ENCODE measurements at regions not wholly inside any gene's neighbourhood (a gene's known extent, or its start where the extent isn't known, plus 50 kb on each side); places are given as distances from the start of the nearest gene placed in this dataset.

GRCh38 chr1:115142616-115143015 lies 53.3 kb upstream of the TSPAN2 start:
- H3K79me1 ChIP-seq (ENCODE audit: low read depth, low read length), result no peaks in the 10 kb centered on the region
- H3K4me2 ChIP-seq (ENCODE audit: insufficient read depth, low read length, poor library complexity, severe bottlenecking), result no peak overlapping the region
- no peak overlapping the region for H2BK5ac ChIP-seq (ENCODE audit: low read length)
- no peaks in the 10 kb centered on the region for H3K9me3 ChIP-seq (replicated peaks in 1 of 2; ENCODE audit: control insufficient read depth in 2 of 2, insufficient read depth in 1 of 2, low read depth in 1 of 2, low read length in 2 of 2)
- no CpG with 5 or more reads among the region's 3 CpGs for WGBS, 2 donors (ENCODE audit: extremely low coverage in 2 of 2, insufficient read length in 2 of 2, insufficient replicate concordance in 1 of 2)
- no peaks in the 10 kb centered on the region for H3K36me3 ChIP-seq (replicated peaks in 1 of 2; ENCODE audit: control insufficient read depth in 2 of 2, insufficient read depth in 2 of 2, low read length in 2 of 2)
- H4K8ac ChIP-seq (ENCODE audit: low read depth, low read length), result no peak overlapping the region
- H2BK12ac ChIP-seq (ENCODE audit: low read length), result no peak overlapping the region
- no peak overlapping the region for H3K23ac ChIP-seq (ENCODE audit: low read depth, low read length, poor library complexity)
- DNase-seq (ENCODE audit: low spot score), result no peak
- H2AFZ ChIP-seq (ENCODE audit: low read length), result no peak overlapping the region
- H3K18ac ChIP-seq (ENCODE audit: low read length), result no peak overlapping the region
- H3K4me1 ChIP-seq (ENCODE audit: control insufficient read depth in 2 of 2, insufficient read depth in 1 of 2, low read depth in 1 of 2, low read length in 2 of 2), result peaks cover 0 to 1% of the 10 kb centered on the region in 2 donors
- H3K4ac ChIP-seq (ENCODE audit: low read length), result no peak overlapping the region
- no peak overlapping the region for H2BK120ac ChIP-seq (ENCODE audit: low read depth, low read length)
- no peak overlapping the region for H3K27ac ChIP-seq (replicated peaks; ENCODE audit: low read length)
- H3K27me3 ChIP-seq (ENCODE audit: control insufficient read depth in 3 of 3, insufficient read depth in 3 of 3, low read depth in 1 of 3, low read length in 3 of 3), result no peaks in the 10 kb centered on the region
- H4K91ac ChIP-seq (ENCODE audit: low read depth, low read length, poor library complexity), result no peak overlapping the region
- no peak overlapping the region for H3K4me3 ChIP-seq (ENCODE audit: low read length in 2 of 2)
- H2BK15ac ChIP-seq (ENCODE audit: low read length), result no peak overlapping the region
- H2AK5ac ChIP-seq (ENCODE audit: low read depth, low read length), result no peak overlapping the region
- H3K14ac ChIP-seq (ENCODE audit: low read length), result no peak overlapping the region
- H3K9ac ChIP-seq (ENCODE audit: low read depth, low read length, poor library complexity), result no peak overlapping the region

GRCh38 chr1:115141145-115141454 lies 51.8 kb upstream of the TSPAN2 start:
- no peak for DNase-seq (ENCODE audit: low spot score)
- Histone ChIP-seq H2AFZ (ENCODE audit: low read length) (no peak overlapping the region), H3K27ac (replicated peaks; ENCODE audit: low read length) (no peak overlapping the region), H4K91ac (ENCODE audit: low read depth, low read length, poor library complexity) (no peak overlapping the region), H2BK15ac (ENCODE audit: low read length) (no peak overlapping the region), H3K18ac (ENCODE audit: low read length) (no peak overlapping the region), H2BK120ac (ENCODE audit: low read depth, low read length) (no peak overlapping the region), H3K27me3 (ENCODE audit: control insufficient read depth in 3 of 3, insufficient read depth in 3 of 3, low read depth in 1 of 3, low read length in 3 of 3) (no peaks in the 10 kb centered on the region), H3K36me3 (replicated peaks in 1 of 2; ENCODE audit: control insufficient read depth in 2 of 2, insufficient read depth in 2 of 2, low read length in 2 of 2) (no peaks in the 10 kb centered on the region), H3K23ac (ENCODE audit: low read depth, low read length, poor library complexity) (no peak overlapping the region), H2BK5ac (ENCODE audit: low read length) (no peak overlapping the region), H3K9ac (ENCODE audit: low read depth, low read length, poor library complexity) (no peak overlapping the region), H3K4me2 (ENCODE audit: insufficient read depth, low read length, poor library complexity, severe bottlenecking) (no peak overlapping the region), H3K4me1 (ENCODE audit: control insufficient read depth in 2 of 2, insufficient read depth in 1 of 2, low read depth in 1 of 2, low read length in 2 of 2) (peaks cover 0 to 1% of the 10 kb centered on the region in 2 donors), H2BK12ac (ENCODE audit: low read length) (no peak overlapping the region), H3K4me3 (ENCODE audit: low read length in 2 of 2) (no peak overlapping the region), H3K14ac (ENCODE audit: low read length) (no peak overlapping the region), H3K79me1 (ENCODE audit: low read depth, low read length) (no peaks in the 10 kb centered on the region), H4K8ac (ENCODE audit: low read depth, low read length) (no peak overlapping the region), H3K9me3 (replicated peaks in 1 of 2; ENCODE audit: control insufficient read depth in 2 of 2, insufficient read depth in 1 of 2, low read depth in 1 of 2, low read length in 2 of 2) (no peaks in the 10 kb centered on the region), H2AK5ac (ENCODE audit: low read depth, low read length) (no peak overlapping the region), H3K4ac (ENCODE audit: low read length) (no peak overlapping the region)

- Histone ChIP-seq H3K18ac (ENCODE audit: low read length) (no peak overlapping the region), H2BK15ac (ENCODE audit: low read length) (no peak overlapping the region), H3K23ac (ENCODE audit: low read depth, low read length, poor library complexity) (no peak overlapping the region), H3K27me3 (ENCODE audit: control insufficient read depth in 3 of 3, insufficient read depth in 3 of 3, low read depth in 1 of 3, low read length in 3 of 3) (no peaks in the 10 kb centered on the region), H3K79me1 (ENCODE audit: low read depth, low read length) (no peaks in the 10 kb centered on the region), H3K4me2 (ENCODE audit: insufficient read depth, low read length, poor library complexity, severe bottlenecking) (no peak overlapping the region), H2BK120ac (ENCODE audit: low read depth, low read length) (no peak overlapping the region), H4K91ac (ENCODE audit: low read depth, low read length, poor library complexity) (no peak overlapping the region), H3K9me3 (replicated peaks in 1 of 2; ENCODE audit: control insufficient read depth in 2 of 2, insufficient read depth in 1 of 2, low read depth in 1 of 2, low read length in 2 of 2) (no peaks in the 10 kb centered on the region), H3K4me1 (ENCODE audit: control insufficient read depth in 2 of 2, insufficient read depth in 1 of 2, low read depth in 1 of 2, low read length in 2 of 2) (peaks cover 0 to 1% of the 10 kb centered on the region in 2 donors), H3K14ac (ENCODE audit: low read length) (no peak overlapping the region), H3K4me3 (ENCODE audit: low read length in 2 of 2) (no peak overlapping the region), H3K4ac (ENCODE audit: low read length) (no peak overlapping the region), H2BK12ac (ENCODE audit: low read length) (no peak overlapping the region), H3K36me3 (replicated peaks in 1 of 2; ENCODE audit: control insufficient read depth in 2 of 2, insufficient read depth in 2 of 2, low read length in 2 of 2) (no peaks in the 10 kb centered on the region), H2AK5ac (ENCODE audit: low read depth, low read length) (no peak overlapping the region), H4K8ac (ENCODE audit: low read depth, low read length) (no peak overlapping the region), H2BK5ac (ENCODE audit: low read length) (no peak overlapping the region), H3K27ac (replicated peaks; ENCODE audit: low read length) (no peak overlapping the region), H3K9ac (ENCODE audit: low read depth, low read length, poor library complexity) (no peak overlapping the region), H2AFZ (ENCODE audit: low read length) (no peak overlapping the region)
- DNase-seq (ENCODE audit: low spot score), result no peak
- WGBS, 2 donors (ENCODE audit: extremely low coverage in 2 of 2, insufficient read length in 2 of 2, insufficient replicate concordance in 1 of 2), result no CpG with 5 or more reads among the region's 2 CpGs
Observed at GRCh38 chr1:115140442-115141144, 51.3 kb upstream of the TSPAN2 start.

GRCh38 chr1:115139381-115139780 lies 50.1 kb upstream of the TSPAN2 start:
- no peak for DNase-seq (ENCODE audit: low spot score)
- Histone ChIP-seq H3K18ac (ENCODE audit: low read length) (no peak overlapping the region), H2AK5ac (ENCODE audit: low read depth, low read length) (no peak overlapping the region), H3K9ac (ENCODE audit: low read depth, low read length, poor library complexity) (no peak overlapping the region), H3K23ac (ENCODE audit: low read depth, low read length, poor library complexity) (no peak overlapping the region), H3K4ac (ENCODE audit: low read length) (no peak overlapping the region), H2BK5ac (ENCODE audit: low read length) (no peak overlapping the region), H3K27me3 (ENCODE audit: control insufficient read depth in 3 of 3, insufficient read depth in 3 of 3, low read depth in 1 of 3, low read length in 3 of 3) (no peaks in the 10 kb centered on the region), H3K14ac (ENCODE audit: low read length) (no peak overlapping the region), H4K8ac (ENCODE audit: low read depth, low read length) (no peak overlapping the region), H3K27ac (replicated peaks; ENCODE audit: low read length) (no peak overlapping the region), H2BK120ac (ENCODE audit: low read depth, low read length) (no peak overlapping the region), H2BK12ac (ENCODE audit: low read length) (no peak overlapping the region), H2AFZ (ENCODE audit: low read length) (peak overlapping the region; percentile 68), H4K91ac (ENCODE audit: low read depth, low read length, poor library complexity) (no peak overlapping the region), H3K79me1 (ENCODE audit: low read depth, low read length) (no peaks in the 10 kb centered on the region), H2BK15ac (ENCODE audit: low read length) (no peak overlapping the region), H3K4me2 (ENCODE audit: insufficient read depth, low read length, poor library complexity, severe bottlenecking) (no peak overlapping the region), H3K4me1 (ENCODE audit: control insufficient read depth in 2 of 2, insufficient read depth in 1 of 2, low read depth in 1 of 2, low read length in 2 of 2) (peaks cover 0 to 1% of the 10 kb centered on the region in 2 donors), H3K9me3 (replicated peaks in 1 of 2; ENCODE audit: control insufficient read depth in 2 of 2, insufficient read depth in 1 of 2, low read depth in 1 of 2, low read length in 2 of 2) (no peaks in the 10 kb centered on the region), H3K4me3 (ENCODE audit: low read length in 2 of 2) (no peak overlapping the region), H3K36me3 (replicated peaks in 1 of 2; ENCODE audit: control insufficient read depth in 2 of 2, insufficient read depth in 2 of 2, low read length in 2 of 2) (no peaks in the 10 kb centered on the region)
- WGBS, 2 donors (ENCODE audit: extremely low coverage in 2 of 2, insufficient read length in 2 of 2, insufficient replicate concordance in 1 of 2), result no CpG with 5 or more reads among the region's 9 CpGs

All from neuronal stem cell (in vitro differentiated cells).